Left lung (tissue), 4 donors: ENCODE measurements at regions not wholly inside any gene's neighbourhood (a gene's known extent, or its start where the extent isn't known, plus 50 kb on each side); places are given as distances from the start of the nearest gene placed in this dataset.

Experiments used
- ATAC-seq: fragments of 200-7000 bp; cut with Tn5 transposase; one replicate; pipeline ENCODE4 v1.9.1; 2020; ENCODE audit warnings: moderate library complexity
- DNase-seq, 4 donors: peaks; one replicate each; pipeline ENCODE4 v3.0.0-alpha.2; 2013 to 2020
- H3K27ac ChIP-seq, 2 donors: fragments of 200-600 bp; sonication (generic) in 1 of 2; one replicate each; pipeline versions ENCODE4 v1.5.0 to v1.8.0; 2020 to 2021
- H3K27me3 ChIP-seq, 2 donors: fragments of 200-600 bp; sonication (generic) in 1 of 2; one replicate each; pipeline versions ENCODE4 v1.5.0 to v1.8.0; 2020 to 2021
- H3K36me3 ChIP-seq, 2 donors: fragments of 200-600 bp; sonication (generic) in 1 of 2; one replicate each; pipeline versions ENCODE4 v1.5.0 to v1.8.0; 2020 to 2021
- H3K4me1 ChIP-seq, 2 donors: fragments of 200-600 bp; one replicate each; pipeline ENCODE4 v1.8.0; 2021
- H3K4me3 ChIP-seq, 2 donors: fragments of 200-600 bp; sonication (generic) in 1 of 2; one replicate each; pipeline versions ENCODE4 v1.5.0 to v1.8.0; 2020 to 2021; ENCODE audit warnings: mild to moderate bottlenecking in 1 of 2
- H3K9me3 ChIP-seq, 2 donors: fragments of 200-600 bp; sonication (generic) in 1 of 2; one replicate each; pipeline versions ENCODE4 v1.5.0 to v1.8.0; 2020 to 2021
- intact Hi-C, 2 donors: fragments of 100-400 bp; cut with DNase I; formaldehyde crosslinking; loops; one replicate each; pipeline versions ENCODE4 v1.11.2 to v1.14.2; 2022
- TF ChIP-seq, protein P1 (sequence below), 2 donors: fragments of 200-600 bp; sonication (generic) in 1 of 2; IDR thresholded peaks; one replicate each; pipeline versions ENCODE4 v1.5.0 to v1.8.0; 2021; ENCODE audit warnings: antibody characterized with exemption in 2 of 2
- donor health status: DM: no; HTN: yes; CAD: no.
- donor health status: DM: no; HTN: no; CAD: no.

GRCh38 chr15:69789648-69790393, 307.9 kb downstream of the TLE3 start:
- no peaks in the 10 kb centered on the region for H3K9me3 ChIP-seq
- H3K27me3 ChIP-seq: no peaks in the 10 kb centered on the region
- H3K27ac ChIP-seq: no peak overlapping the region
- no peak for ATAC-seq
- H3K36me3 ChIP-seq: no peaks in the 10 kb centered on the region
- no peak for DNase-seq
- intact Hi-C loops: no loop called here
- H3K4me1 ChIP-seq: peaks cover 0 to 4% of the 10 kb centered on the region in 2 donors
- TF ChIP-seq, protein P1, sequence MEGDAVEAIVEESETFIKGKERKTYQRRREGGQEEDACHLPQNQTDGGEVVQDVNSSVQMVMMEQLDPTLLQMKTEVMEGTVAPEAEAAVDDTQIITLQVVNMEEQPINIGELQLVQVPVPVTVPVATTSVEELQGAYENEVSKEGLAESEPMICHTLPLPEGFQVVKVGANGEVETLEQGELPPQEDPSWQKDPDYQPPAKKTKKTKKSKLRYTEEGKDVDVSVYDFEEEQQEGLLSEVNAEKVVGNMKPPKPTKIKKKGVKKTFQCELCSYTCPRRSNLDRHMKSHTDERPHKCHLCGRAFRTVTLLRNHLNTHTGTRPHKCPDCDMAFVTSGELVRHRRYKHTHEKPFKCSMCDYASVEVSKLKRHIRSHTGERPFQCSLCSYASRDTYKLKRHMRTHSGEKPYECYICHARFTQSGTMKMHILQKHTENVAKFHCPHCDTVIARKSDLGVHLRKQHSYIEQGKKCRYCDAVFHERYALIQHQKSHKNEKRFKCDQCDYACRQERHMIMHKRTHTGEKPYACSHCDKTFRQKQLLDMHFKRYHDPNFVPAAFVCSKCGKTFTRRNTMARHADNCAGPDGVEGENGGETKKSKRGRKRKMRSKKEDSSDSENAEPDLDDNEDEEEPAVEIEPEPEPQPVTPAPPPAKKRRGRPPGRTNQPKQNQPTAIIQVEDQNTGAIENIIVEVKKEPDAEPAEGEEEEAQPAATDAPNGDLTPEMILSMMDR (IDR thresholded peaks at IDR 0.05): no peak
- no peak overlapping the region for H3K4me3 ChIP-seq

GRCh38 chr15:69790632-69791031, 307.1 kb downstream of the TLE3 start:
- Histone ChIP-seq H3K27me3 (no peaks in the 10 kb centered on the region), H3K4me3 (no peak overlapping the region), H3K27ac (no peak overlapping the region), H3K9me3 (no peaks in the 10 kb centered on the region), H3K36me3 (no peaks in the 10 kb centered on the region), H3K4me1 (peaks cover 5 to 9% of the 10 kb centered on the region in 2 donors)
- intact Hi-C loops: no loop called here
- ATAC-seq (no peak), DNase-seq (no peak)
- TF ChIP-seq, protein P1 (IDR thresholded peaks at IDR 0.05): no peak

DNA sequence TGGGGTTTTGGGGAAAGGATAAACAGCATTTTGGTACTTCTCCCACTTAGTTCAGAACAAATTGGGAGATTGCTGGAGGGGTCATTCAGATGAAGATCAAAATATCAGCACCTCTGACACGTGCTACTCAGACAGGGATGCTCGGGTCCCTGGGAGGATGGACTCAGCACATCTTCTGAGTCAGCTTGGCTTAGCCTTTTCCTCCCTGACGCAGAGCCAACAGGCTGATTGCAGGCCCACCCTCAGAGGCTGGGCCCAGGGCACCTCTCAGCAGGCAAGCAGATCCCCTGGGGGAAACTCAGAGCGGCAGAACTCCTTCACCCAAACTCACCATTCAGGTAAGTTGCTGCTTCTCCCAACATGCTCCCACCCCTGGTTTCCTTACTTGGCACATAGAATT, 304.9 kb downstream of the TLE3 start:
- no peak for ATAC-seq
- DNase-seq: no peak

GRCh38 chr15:69793431-69793780, 304.3 kb downstream of the TLE3 start:
- Histone ChIP-seq H3K9me3 (no peaks in the 10 kb centered on the region), H3K27me3 (no peaks in the 10 kb centered on the region), H3K4me3 (no peak overlapping the region), H3K4me1 (peaks cover 9% of the 10 kb centered on the region in 2 donors), H3K27ac (no peak overlapping the region), H3K36me3 (no peaks in the 10 kb centered on the region)
- TF ChIP-seq, protein P1 (IDR thresholded peaks at IDR 0.05): no peak
- DNase-seq (no peak), ATAC-seq (no peak)
- intact Hi-C loops: no loop called here

More for the DNA sequence above, 304.9 kb downstream of the TLE3 start:
- no peaks in the 10 kb centered on the region for H3K36me3 ChIP-seq
- H3K4me1 ChIP-seq: peaks cover 5 to 9% of the 10 kb centered on the region in 2 donors
- H3K27me3 ChIP-seq: no peaks in the 10 kb centered on the region
- intact Hi-C loops: no loop called here
- no peak overlapping the region for H3K27ac ChIP-seq
- no peak overlapping the region for H3K4me3 ChIP-seq
- TF ChIP-seq, protein P1 (IDR thresholded peaks at IDR 0.05): no peak
- H3K9me3 ChIP-seq: no peaks in the 10 kb centered on the region

DNA sequence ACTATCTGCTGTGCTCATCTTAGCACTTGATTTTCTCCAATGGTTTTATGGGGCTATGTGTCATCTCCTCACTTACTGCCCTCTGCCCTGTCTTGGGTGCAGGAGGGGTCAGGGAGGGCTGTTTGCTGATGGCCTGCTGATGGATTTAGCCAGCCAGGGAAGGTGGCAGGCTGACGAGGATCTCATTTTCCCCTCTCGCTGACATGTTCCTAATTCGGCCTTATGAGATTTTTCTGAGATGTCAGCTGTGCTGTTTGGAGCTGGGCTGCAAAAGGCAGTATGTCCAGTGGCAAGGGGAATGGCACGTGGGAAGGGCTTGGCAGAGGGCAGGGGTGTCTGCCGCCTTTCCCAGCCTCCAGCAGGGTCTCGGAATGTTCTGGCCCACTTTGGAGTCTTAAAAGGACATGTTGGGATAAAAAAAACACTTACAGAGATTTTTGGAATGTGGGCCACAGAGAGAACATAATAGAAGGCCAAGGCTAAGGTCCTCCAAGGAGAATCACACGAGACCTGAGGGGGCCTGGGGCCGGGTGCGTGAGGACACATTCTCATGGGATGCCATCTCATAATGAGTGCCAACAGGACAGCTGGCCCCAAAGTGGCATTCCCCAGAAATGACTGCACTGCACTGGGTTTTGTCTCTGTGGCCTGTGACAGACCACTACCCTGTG, 303.8 kb downstream of the TLE3 start:
- ATAC-seq (no peak), DNase-seq (no peak)
- no peaks in the 10 kb centered on the region for H3K27me3 ChIP-seq
- no peak overlapping the region for H3K4me3 ChIP-seq
- intact Hi-C loops: no loop called here
- no peaks in the 10 kb centered on the region for H3K9me3 ChIP-seq
- TF ChIP-seq, protein P1 (IDR thresholded peaks at IDR 0.05): no peak
- H3K36me3 ChIP-seq: no peaks in the 10 kb centered on the region
- H3K4me1 ChIP-seq: peaks cover 9 to 14% of the 10 kb centered on the region in 2 donors
- no peak overlapping the region for H3K27ac ChIP-seq
